Epidermal melanocyte (primary cell): ENCODE measurements at regions not wholly inside any gene's neighbourhood (a gene's known extent, or its start where the extent isn't known, plus 50 kb on each side); places are given as distances from the start of the nearest gene placed in this dataset.
A peak's percentile ranks its signal among the peaks of the same experiment; 100 is the strongest.

Experiments
- DNase-seq: peaks from one replicate; pipeline ENCODE4 v3.0.0; 2011; ENCODE audit warnings: low spot score; ENCODE audit not compliant: insufficient read length

DNA sequence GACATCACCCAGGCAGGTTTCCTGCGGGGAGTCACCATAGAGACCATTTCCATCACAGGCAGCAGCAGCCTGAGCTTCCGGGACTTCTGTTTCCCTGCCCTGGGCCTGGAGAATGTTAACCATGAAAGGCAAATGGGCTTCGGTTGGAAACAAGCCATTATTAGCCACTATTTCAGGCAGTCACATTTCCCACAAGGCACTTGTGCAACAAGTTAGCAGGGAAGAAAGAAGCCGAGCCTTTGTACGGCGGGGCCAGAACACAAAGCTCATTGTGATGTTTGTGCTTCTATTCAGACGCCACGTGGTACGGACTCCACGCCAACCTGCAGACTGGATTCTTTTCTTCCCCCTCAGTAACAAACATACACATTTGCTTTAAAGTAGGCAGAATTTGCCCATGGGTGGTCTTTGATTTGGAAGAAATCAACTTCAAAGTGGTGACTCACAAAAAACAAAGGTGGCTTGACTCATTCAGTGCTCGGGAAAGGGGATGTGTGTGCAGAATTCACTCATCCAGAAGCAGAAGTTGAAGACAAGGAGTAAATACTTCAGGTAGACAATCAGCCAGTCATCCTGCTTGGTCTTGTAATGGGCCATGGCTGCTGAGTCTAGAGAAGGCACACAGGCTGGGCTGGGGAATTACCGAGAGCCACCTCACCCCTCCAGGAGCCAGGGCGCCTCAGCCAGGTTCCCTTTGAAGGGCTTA lies 154.2 kb upstream of the PRMT8 start:
- no peak for DNase-seq

DNA sequence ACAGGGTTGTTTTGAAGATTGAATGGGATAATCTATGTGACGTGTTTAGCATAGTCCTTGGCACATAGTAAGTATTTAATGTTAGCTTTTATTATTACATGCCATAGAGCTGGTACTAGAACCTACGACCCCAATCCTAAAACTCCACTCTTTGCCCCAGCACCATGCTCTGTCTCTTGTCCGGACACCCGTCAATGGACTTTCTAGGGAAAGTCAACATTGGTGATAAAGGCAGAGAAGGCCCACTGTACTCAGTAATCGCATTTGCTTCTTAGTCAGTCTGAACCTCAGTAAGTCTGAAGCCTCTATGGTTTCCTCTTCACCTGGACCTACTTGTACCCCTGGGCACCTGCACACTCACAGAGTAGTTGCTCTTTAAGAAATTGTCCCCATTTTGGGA lies 153.1 kb upstream of the PRMT8 start:
- no peak for DNase-seq

DNA sequence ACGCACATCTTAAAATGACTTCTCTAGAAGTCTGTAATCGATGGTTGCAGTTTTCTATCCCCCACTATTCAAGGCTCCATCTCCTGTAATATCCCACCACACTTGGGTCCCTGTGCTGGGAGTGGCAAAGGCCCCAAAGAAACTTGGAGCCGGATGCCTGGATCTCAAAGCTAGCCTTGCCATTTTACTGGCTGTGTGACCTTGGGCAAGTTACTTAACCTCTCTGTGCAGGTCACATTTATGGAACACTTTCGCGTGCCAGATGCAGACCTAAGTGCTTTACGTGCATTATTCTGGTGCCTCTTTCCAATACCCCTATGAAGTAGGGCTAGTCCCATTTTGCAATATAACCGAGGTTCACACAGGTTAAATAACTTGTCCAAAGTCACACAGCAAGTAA lies 151.8 kb upstream of the PRMT8 start:
- DNase-seq, result no peak

DNA sequence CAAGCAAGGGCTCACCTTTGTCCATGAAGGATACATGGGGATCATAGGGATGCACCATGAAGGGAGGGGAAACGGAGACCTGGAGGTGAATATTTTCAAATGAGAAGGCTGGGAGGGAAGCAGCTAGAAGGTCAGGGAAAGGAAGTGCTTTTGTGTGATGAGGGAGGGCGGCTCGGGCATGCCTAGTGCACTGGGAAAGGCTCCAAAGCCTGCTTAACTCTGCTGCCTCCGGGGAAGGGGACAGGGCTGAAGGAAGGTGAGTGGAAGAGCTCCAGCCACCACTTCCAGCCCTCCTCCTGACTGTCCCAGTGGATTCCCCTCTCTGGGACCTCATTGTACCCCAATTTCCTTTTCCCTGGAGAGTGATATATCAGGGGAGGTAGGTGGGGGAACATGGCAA lies 149.4 kb upstream of the PRMT8 start:
- DNase-seq, result no peak

DNA sequence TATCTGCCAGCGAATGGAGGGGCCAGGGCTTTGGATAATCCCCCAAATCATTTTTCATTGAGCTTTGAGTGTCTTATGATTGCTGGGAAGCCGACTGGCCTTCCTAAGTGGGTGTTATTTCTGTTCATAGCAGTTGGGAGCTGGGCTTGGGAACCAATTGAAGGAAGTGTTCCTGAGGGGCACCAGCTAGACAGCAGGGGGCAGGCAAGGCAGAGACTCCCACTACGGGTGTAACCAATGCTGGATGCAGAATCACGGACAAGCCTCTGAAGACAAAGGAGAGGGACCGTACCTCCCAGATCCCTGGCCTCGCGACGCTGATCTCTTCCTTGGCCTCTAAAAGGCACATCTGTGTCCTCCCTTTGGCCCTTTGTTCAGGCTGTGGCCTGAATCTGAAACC lies 149.0 kb upstream of the PRMT8 start:
- DNase-seq, result peak; percentile 36

DNA sequence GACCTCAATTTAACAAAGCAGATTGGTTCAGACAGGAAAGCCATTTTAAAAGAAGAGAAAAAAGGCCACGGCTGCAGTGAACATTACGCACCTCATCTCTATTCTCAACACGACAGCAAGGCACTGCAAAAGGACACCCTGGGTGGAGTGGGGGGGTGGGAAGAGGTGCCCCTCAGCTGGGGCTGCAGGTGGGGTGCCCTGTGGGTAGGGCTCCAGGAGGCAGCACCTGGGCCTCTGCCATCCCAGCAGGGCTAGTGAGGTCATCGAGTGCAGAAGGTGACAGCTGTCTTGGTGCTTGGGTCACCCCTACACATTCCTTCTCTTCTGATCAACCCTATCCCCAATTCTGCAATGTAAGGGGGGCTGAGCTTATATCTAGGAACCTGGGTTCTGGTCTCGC lies 142.9 kb upstream of the PRMT8 start:
- no peak for DNase-seq

DNA sequence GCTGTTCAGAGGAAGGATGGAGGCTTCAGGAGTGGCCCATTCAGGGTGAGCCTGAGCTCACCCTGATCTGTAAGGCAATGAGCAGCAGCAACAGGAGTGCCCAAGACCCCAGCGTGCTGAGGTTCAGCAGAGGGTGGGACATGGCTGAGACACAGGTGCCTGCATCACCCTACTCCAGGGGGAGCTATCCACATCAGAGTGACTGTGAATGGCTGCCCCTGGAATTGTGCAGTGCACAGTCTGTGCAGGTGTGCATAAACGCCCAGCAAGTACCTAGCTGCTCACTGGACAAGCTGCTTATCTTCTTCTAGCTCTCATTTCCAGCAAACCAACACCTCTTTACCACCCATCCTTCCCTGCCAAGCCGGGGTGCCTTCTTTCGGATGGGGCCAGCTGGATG lies 140.6 kb upstream of the PRMT8 start:
- no peak for DNase-seq

DNA sequence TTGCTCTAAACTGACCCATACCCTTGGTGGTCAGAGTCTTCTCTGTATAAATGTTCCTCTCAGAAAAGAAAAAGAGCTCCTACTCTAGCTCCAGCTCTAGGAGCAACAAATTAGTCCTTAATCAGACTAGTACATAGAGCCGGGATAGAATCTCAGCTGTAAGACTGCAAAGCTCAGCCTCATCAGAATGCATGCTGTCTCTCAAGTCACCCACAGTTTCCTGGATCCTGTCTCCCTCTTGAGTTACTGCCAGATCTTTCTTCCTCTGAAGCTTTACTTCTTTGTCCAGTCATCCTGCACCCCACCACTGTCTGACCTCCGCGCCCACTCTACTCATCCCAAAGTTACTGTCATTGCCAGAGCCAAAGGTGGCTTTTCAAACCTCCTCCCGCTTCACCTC lies 139.3 kb upstream of the PRMT8 start:
- DNase-seq, result no peak

DNA sequence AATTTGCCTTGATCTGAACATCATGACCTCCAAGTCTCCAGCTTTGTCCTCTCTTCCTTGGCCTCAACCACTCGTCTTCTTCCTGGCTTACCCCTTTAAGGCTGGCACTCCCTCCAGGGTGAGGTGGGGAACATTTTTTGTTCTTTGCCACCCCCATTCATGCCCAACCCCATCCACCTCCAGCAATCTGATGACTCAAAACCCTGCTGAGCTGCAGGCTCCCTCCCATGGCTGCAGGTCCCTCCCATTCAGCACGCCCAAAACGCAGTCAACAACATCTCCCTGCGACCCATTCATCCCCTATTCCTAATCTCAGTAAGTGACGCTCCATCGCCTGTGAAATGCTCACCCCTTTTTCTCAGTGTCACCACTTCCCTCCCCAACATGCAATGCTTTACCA lies 138.8 kb upstream of the PRMT8 start:
- no peak for DNase-seq

DNA sequence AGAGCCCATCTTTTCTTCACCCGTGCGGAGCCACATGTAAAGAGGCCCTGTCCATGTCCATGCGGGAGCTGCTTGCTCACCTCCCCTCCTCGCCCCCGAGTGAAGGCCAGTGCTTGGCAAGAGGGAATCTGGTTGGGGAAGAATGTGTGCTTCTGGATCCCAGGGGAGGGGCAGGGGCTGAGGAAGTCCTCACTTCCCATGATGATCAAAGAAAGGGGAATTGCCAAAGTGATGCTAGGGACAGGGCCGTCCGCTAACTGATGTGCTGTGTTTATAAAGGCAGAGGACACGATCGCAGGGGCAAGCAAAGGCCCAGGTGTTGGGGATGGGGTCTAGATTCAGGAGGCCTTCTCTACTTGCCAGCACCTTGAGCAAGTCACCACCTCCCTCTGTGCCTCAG lies 137.4 kb upstream of the PRMT8 start:
- no peak for DNase-seq

DNA sequence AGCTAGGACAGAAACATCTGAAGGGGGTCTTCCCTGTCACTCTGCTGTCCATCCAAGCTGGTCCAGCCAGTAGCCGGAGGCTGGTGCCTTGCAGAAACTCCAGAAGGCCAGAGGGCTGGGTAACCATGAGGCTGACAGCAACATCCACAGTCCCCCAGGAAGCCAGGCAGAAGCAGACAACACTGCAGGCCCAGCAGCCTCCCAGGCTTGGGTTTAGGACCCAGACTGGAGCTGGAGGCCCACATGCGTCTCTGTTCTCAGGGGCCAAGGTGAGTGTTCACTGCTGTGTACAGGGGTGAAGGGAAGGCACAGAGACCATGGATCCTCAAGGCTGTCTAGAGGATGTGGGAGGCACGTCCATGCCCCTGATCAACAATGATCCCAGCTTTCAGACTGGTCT lies 136.4 kb upstream of the PRMT8 start:
- no peak for DNase-seq

DNA sequence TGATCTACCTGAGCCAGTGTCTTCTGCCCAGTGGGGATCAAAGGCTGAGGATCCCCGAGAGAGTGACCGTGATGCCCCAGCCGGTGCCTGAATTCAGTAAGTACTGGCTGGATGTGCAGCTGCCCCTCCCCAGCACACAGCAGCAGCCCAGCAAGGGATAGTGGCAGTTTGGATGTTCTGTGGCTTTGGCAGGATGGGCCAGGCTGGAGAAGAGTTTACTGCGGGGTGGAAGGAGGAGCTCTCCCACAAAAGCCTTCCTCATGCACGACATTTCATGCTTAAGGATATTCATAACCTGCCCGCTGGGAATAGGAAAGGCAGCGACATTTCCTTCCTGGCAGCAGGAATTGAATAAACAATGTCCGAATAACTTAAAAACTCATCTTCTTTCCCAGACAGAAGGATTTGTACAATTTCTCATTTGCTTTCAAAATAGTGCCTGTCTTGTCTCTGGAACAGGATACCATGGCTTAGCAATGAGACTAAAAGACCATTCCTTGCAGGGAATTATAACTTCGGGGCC lies 135.6 kb upstream of the PRMT8 start:
- no peak for DNase-seq

DNA sequence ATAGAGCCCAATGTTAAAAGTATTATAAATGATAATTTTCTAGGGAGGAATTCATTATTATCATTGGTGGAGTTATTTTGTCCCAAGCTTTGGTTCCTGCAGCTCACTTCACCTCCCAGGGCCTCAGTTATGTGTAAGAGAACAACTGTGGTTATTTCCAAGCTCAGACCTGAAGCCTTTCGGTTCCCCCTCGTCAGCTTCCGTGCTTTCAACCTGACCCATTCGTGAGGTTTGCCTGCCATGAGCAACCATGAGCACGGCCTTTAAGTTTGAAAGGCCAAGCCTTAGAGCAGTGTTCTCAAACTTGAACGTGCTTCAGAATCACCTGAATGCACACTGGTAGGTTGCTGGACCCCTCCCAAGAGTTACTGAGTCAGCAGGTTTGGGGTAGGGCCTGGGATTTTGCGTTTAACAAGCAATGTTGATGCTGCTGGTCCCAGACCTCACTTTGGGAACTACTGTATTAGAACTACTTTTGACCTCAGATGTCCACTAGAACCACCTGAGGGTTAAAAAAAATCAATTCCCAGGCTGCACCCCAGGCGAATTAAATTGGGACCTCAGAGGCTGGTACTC lies 133.0 kb upstream of the PRMT8 start:
- DNase-seq, result no peak

DNA sequence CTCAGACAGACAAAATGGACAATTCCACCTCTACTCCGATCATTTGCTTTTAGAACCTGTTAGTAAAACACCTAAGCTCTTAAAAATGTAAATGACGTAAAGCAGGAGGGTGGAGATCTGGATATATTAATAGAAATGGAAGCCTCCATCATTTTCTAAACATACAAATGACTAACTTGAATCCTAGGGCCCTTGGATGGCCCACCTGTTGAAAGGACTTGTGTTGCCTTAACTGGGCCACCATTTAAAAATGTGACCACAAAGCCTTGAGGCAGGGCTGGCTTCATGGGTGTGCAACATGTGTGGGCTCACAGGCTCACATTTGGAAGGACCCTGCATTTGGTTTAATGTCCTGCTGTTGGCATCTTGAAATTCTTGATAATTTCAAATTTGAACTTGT lies 131.5 kb upstream of the PRMT8 start:
- no peak for DNase-seq

DNA sequence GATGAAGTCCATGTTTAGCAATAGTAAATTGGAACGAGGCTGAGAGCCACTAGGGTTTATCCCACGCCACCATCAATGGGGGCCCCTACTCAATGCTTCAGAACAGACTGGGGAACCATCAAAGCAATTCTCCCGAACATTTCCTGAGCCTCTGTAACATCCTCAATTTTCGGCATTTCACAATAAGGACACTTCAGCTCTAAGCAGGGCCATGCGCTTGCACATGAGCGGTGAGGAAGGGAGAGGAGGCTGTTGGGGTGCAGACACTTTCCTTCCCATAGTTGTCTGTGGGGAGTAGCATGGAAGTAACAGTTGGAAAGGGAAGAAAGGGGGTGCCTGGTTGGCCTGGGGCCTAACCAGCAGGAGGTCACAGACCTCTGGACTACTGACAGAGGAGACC lies 129.9 kb upstream of the PRMT8 start:
- no peak for DNase-seq

DNA sequence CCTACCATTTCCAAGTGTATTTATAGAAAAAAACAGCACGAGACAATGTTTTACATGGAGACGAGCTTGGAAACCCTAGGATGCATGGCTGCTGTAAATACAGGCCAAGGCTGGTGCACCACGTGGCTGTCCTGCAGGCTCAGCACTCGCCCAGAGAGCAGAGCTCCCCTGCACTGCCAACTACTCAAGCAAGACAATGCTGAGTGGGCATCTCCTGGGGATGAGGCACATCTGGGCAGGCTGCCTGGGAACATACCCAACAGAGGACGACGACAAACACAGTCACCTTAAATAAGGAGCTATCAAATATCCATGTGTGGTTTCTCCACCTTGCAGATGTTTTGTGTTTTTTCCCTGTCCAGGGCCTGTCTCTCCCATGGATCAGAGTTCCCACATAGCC lies 128.3 kb upstream of the PRMT8 start:
- DNase-seq, result no peak

DNA sequence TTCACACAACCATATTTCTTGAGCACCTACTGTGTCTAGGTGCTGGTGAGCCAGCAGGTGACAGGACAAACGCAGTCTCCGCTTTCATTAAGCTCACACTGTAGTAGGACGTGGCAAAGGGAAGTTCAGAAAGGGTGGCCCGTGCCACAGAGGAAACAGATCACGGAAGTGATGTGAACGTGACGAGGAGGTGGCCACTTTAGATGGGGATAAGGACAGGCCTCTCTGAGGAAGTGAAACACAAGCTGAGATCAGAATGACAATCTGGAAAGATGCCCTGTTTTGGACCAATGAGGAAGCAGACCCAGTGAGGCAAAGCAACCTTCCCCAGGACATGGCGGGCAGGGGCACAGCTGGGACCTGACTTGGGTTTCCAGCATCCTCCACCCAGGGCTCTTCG lies 127.4 kb upstream of the PRMT8 start:
- no peak for DNase-seq

DNA sequence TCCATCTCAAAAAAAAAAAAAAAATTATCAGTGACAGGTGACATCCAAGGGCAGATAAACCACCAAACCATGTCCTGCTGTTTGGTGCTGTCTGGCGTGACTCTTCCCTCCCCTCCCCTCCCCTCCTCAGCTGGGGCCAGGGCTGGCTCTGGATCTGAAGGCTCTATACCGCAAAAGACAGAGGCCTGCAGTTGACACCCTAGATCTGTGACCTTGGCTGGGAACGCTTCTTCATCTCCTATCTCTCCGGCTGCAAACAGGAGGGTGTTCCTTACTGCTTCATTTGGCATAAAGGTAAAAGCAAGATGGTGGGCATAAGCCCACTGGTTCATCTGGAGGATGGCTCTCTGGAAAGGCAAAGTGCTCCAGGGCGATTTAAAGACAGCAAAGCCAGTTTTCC lies 126.8 kb upstream of the PRMT8 start:
- DNase-seq, result no peak

DNA sequence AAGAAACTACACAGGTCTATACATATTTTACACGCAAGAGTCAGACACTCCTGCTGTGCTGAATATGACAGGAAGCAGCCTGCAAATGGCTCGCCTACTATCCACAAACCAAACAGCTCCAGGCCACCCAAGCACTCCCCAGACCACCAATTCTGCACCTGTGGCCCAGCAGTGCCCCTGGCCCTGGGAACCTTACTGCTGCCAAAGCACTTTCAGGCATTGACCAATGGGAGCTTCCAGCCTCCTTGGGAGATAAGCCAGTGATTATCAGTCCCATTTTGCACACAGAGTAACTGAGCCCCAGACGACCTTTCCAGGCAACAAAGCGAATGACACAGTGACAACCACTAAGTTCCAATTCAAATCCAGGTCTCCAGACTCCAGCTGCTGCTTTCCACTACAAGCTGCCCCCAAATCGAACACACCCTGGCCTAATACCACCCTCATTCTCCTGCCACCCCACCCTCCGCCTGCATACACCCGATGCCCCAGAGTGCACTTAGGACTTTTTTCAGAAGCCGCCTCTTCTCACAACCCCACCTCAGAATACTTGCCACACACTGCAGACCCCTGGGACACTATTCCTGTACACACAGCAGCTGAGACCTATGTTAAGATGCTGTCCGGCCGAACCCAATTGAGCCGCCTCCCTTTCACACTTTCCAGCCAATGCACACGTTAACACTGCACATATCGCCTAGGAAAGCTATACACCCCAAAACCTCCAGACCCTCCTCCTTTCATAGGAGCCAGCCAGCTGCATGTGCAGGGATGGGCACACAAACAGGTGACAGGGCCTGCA lies 126.1 kb upstream of the PRMT8 start:
- no peak for DNase-seq

DNA sequence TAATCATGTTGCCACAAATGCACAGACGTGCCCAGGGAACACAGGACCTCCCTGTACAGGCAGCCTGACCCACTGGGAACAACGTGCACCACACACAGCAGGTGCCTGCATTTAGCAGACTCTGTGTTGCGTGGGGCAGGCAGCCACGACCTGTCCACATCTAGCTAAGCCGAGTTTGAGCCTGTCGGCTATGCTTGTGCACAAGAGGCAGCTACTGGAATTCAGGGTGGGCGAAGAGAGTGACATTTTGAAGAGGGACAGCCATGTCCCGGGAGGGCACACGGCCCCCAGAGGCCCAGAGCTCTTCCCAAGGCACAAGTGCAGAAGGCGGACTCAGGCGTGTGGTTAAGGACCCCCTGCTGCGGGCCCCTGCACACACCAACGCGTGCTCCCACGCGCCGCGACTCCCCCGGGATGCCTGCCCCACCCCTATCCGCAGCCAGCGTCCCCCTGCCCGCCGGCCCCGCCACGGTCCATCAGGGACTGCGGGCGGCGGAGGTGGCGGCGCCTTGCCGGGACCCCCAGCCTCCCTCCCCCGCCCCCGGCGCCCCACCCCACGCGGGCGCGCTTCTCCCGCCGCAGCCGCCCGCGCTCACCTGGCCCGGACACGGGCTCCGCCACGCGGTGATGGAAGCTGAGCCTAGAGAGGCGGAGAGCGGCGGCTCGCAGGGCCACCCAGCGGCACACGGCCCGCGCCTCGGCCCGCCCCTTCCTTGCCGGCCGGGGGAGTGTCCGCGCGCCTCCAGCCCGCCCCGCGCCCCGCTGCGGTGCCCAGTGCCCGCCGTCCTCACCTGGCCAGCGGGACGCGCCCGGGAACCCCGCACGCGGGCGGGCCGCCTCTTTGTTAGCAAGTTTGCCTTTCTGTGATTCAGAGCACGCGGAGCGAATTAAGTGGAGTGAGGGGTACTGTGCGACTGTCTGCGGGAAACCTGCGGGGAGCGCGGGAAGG lies 125.3 kb upstream of the PRMT8 start:
- DNase-seq, result no peak

DNA sequence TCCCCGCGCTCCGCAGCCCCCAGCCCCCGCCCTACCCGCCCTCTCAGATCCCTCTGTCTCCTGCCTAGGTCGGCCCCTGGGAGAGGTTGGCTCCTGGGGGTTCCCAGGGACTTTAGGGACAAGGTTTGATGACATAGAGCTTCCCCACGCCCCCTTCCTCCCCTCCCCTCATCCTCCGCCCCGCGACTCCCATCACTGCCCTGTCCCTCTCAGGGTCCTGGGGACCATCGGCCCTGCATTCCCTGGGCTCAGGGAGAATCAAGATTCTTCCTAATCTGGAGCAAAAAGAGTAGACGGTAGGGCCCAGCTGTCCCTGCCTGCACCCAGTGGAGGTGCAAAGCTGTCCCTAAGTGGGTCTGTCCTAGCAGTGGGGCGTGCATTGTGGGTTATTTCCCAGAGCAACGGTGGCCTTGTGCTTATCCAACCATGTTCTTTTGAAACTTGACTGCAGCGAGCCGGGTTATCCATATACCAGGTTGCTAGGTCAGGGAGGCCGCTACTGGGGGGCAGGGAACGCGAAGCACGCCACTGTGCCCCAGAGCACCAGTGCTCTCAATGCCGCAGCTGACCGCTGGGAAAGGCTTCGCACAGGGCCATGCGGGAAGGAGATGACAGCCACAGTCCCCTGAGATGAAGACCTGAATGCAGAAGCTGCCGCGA lies 124.4 kb upstream of the PRMT8 start:
- no peak for DNase-seq
